ENCODE measurements at regions not wholly inside any gene's neighbourhood (a gene's known extent, or its start where the extent isn't known, plus 50 kb on each side); places are given as distances from the start of the nearest gene placed in this dataset.

DNA sequence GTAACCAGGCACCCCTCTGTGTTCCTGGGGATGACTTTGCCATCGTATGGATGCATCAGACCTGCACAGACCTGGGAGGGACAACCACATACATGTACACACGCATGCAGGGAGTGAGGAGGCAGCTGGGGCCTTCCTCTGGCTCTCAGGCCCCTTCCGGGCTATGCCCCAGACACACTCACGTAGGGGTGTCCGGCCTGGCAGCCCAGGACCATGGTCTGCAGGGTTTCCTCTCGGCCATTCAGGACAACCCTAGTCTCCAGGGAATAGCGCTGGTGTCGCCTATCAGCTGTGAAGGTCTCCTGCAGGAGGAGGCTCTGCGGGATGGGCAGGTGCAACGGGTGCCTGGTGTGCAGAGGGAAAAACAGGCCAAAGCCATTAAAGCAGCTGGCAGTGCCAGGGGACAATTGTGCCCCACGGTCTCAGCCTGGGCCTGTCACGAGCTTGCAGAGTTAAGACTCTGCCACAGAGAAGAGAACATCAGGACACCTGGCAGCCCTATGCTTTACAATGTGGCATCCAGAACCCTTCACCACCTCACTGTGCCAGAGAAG is 101.4 kb downstream of the RMI2 start:
- no peak for DNase-seq (ENCODE audit: low spot score)

DNA sequence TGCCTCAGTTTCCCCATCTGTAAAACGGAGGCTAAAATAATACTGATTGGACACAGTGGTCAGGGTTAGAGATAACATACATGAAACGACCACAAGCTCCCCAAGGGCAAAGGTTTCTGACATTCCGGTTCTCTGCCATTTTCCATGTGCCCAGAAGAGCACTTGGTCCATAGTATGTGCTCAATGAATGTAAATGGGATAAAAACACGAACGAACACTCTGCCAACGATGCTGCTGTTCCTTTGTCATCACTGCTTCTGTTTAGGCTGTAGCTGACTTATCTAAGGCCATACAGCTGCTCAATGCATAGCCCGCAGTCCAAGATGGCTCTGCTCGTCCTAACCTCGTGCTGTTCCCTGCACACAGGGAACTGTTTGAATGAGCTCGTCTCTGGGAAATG is 102.0 kb downstream of the RMI2 start:
- no peak for DNase-seq (ENCODE audit: low spot score)

DNA sequence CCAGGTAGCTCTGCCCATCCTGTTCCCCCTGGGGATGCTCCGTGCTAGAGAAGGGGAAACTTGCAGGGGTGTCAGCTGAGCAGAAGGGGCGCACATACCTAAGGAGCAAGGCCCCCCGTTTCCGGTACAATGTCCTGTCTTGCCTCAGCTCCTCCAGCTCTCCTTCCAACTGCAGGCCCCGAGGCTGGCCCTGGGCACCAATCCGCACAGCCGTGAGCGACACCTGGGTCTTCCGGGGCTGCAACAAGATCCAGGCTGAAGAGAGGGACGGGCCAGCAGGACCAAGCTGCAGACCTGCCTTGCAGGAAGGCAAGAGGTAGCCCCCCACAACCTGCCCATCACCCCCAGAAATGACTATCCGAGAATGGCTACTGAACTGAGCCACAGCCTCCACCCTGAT is 102.6 kb downstream of the RMI2 start:
- no peak for DNase-seq (ENCODE audit: low spot score)

DNA sequence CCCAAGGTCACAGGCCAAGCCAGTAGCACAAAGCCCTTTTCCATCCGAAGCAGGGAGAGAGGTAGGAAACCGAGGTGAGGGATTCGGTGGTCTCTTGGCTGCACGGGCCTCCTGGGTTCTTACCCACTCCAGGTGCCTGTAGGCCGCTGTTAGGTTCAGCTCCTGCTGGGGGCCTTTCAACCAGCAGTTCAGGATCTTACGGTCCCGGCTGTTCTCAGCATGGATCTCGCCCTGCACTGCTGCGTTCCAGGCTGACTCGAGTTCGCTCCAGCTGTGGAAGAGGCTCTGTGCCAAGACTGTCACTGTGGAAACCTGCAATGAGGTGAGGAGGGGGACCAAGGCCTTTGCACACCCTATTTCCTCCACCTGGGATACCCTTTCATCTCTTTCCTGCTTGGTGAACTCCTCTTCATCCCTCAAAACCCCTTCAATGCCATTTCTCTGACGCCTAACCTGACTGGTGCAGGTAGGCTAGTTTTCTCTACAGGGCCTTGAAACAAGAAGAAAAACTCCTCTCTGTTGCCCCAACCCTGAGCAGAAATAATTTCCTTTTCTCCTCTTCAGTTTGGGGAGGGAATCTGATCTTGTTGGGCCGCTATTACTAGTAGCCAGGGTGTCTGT is 103.6 kb downstream of the RMI2 start:
- no peak for DNase-seq (ENCODE audit: low spot score)

DNA sequence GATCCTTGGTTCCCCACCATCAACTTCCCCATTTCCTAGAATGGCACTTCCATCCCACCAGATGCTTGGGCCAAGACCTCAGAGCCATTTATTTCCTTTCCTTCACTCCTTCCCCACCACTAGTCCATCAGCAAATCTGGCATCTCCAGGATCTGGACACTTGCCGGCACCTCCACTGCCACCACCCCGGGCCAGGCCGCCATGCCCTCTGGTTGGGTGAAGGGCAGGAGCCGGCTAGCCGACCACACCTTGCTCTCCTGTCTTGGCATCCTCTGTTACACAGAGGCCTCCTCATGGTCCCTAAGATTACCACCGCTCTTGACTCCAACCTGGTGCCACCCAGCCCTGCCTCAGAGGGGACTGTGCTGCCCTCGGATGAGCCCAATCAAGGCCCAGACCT is 104.5 kb downstream of the RMI2 start:
- no peak for DNase-seq (ENCODE audit: low spot score)

DNA sequence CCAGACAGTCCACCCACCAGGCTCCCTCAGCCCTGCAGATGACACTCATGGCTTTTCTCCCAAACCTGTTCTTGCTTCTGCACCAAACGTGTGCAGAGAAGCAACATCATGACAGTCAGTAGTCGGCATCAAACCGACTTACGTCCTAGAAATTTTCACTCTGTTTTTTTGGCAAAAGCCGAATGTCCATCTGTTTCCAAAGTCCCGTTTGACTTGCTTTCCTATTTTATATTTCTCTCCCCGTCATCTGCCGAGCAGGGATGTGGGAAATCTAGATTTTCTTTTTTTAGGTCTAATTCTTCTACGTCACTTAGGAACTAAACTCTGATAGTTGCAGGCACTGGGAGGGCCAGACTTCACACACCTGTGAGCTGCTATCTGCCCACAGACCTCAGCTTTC is 104.9 kb downstream of the RMI2 start:
- DNase-seq (ENCODE audit: low spot score): no peak

DNA sequence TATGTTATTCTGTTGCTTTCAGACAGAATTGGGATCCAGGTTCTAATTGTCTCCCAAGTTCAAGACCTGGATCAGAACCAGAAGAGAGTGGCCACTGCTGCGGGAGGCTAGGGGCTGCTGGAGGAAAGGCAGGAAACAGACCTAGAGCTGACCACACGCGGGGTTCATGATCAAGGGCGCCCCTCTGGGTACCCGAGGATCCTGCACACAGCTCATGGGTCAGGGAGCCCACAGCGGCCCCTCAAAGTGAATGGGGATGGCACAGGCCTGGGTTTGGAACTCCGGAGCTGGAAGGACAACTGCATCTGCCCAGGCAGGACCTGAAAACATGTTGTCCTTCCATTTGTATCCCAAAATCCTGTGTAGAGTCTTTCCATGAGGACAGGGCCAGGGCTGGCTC is 107.0 kb downstream of the RMI2 start:
- DNase-seq (ENCODE audit: low spot score): no peak

DNA sequence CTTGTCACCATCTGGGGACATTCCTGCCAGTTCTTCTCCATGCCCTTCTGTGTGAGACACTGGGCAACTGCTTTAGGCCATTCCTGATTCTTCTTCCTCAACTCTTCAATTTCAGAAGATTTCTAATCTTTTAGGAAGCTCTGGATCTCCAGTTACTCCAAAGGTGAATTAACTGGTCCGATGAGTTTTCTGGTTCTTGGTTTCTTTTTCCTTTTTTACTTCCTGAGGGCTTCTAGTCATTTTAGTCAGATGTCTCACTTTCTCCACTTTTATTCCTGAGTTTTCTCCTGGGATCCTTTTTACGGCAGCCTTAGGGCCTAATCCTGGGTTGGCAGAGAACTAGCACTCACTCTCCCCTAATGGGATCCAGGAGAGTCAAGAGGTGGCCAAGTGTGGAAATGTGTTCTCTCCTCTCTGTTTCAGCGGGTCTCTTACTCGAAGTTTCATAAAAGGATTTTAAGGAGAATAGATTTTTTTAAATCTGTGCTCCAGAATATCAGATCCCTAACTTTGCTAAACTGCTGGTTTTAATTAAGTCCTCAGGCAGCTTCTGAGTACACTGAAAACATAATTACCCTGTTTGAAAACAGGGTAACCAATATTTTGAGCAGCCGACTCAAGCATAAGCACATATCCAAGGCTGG is 107.6 kb downstream of the RMI2 start:
- DNase-seq (ENCODE audit: low spot score): no peak

DNA sequence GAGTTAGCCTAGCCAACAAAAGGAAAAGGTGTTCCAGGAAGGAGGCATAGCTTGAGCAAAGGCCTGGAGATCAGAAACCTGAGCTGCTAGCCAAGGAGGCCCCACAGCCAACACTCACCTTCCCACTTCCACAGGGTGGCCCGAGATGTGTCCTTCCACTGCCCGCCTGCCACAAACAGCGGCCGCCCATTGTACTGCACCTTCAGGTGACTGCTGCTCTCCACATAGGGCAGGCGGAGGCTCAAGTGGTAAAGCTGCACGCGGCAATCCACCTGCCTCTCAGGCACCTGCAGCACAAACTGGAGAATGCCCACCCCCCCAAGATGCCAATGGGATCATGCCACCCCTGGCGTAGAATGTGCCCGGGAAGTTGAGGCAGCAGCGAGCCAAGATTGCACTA is 111.5 kb downstream of the RMI2 start:
- no peak for DNase-seq (ENCODE audit: low spot score)

DNA sequence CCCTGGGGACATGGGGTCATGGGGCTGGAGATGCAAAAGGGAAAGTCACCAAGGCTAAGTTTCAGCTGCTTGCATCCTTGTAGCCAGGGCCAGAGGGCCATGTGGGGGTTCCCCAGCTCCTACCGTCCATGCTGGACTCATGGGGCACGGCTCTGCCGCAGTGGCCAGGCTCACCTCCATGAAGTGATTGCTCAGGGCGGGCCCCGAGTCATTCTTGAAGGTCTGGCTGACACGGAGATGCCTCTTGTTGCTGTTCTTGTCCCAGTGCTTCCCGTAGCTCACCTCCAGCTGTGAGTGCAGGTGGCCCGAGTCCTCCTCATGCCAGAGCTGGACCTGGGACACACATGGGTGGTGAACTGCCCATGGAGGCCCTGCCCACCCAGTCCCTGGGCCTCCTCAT is 114.5 kb downstream of the RMI2 start:
- DNase-seq (ENCODE audit: low spot score): no peak

DNA sequence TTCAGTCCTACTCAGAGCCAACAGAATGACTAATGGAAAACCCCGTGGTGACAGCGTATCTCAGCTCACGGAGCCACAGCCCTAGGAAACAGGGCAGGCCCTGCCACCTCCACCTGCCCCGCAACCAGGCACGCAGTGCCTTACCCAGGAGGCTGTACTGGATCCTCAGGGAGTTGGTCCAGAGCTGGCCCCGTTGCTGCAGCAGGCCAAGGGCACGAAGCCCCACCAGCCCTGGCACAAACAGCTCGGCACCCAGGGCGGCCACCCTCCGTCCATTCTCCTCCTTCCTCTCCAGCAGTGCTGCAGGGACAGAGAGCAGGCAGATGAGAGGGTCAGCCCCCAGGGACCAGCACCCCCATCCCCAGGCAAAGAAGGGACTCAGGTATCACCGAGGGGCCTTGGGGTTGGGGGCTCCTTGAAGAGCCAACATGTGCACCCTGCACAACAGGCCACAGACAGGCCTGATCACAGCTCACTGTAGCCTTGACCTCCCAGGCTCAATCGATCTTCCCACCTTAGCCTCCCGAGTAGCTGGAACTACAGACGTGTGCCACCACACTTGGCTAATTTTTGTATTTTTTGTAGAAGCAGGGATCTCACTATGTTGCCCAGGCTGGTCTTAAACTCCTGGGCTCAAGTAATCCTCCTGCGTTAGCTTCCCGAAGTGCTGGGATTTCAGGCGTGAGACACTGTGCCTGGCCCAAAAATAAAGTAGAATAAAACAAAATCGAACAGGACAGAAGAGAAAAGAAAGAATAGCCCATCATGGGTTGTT is 115.7 kb downstream of the RMI2 start:
- no peak for DNase-seq (ENCODE audit: low spot score)

DNA sequence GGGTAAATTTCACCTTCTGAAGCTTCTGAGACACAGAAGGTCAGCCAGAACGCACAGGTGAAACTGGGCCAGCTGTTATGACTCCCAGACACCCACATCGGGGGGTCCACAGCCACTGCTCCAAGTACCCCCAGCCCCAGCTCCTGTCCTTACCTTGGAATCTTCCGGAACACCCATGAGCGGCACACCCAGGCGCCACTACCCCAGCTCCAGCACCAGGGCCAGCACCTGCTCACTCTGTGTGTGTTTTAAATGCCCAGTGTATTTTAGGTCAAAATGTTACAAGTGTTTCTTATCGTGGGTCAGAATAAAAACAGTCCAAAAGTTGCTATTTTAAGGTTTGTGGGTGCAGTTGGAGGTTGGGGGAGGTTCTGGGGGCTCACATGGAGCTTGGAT is 116.3 kb downstream of the RMI2 start:
- no peak for DNase-seq (ENCODE audit: low spot score)

DNA sequence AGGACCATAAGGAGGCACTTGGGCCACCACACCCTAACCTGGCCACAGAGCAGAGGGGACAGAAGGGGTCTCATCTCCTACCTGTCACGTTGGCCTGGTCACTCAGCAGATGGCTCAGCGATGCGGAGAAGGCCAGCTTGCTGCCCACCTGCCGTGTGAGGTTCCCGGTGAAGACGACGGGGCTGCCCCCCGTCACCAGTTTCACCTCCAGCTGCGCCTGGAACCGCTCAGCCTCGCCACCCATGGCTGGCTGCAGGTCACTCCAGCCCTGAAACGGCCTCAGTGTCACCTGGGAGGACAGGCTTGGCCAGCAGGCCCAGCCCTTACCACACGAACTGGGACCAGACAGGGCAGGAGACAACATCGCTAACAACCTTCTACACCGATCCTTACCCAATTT is 116.8 kb downstream of the RMI2 start:
- DNase-seq (ENCODE audit: low spot score): no peak

DNA sequence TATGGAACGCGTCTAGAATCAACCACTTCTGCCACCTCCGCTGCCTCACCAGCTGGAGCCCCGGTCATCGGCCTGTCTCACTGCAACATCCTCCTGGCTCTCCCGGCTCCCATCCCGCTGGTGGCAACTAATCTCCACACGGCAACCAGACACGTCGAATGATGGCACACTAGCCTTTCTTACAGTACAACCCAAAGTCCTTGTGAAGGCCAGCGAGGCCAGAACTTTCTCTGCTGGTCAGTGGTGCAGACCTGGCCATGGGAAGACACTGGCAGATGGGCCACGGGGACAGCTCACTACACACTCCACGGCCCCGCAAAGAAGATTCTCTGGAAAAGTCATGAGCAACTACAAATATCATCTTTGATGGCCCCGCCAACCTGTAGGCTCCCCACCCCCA is 117.6 kb downstream of the RMI2 start:
- DNase-seq (ENCODE audit: low spot score): no peak

DNA sequence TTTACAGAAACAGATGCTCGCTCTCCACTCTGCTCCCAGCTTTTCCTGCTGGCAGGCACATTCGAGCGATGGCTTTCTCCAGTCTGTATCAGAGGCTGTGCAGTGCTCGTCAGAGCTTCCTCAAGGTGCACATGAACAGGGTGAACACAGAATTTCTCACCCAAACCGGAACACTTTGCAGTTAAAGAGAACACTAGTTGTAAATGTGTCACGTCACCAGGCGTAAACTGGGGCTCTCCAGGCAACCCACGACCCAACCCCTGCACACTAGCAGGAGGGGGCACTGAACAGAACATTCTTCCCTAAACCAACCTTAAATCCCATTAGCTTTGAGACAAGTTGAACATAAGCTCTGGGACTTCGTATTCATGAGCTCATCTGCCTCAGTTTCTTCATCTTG is 119.0 kb downstream of the RMI2 start:
- DNase-seq (ENCODE audit: low spot score): no peak

DNA sequence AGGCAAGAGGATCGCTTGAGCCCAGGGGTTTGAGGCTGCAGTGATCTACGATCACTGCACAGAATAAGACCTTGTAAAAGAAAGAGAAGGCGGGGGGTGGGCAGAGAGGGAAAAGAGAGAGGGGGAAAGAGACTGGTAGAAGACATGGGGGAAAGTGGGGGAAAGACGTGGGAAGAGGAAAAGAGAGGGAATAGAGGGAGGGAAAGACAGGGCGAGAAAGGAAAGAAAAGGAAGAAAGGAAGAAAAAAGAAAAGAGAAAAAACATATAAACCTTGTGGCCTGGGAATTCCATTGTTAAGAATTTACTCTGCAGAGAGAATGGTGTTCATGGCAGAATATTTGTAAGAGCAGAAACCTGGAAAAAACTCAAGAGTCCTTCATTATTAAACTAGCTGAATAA is 120.4 kb downstream of the RMI2 start:
- DNase-seq (ENCODE audit: low spot score): no peak

DNA sequence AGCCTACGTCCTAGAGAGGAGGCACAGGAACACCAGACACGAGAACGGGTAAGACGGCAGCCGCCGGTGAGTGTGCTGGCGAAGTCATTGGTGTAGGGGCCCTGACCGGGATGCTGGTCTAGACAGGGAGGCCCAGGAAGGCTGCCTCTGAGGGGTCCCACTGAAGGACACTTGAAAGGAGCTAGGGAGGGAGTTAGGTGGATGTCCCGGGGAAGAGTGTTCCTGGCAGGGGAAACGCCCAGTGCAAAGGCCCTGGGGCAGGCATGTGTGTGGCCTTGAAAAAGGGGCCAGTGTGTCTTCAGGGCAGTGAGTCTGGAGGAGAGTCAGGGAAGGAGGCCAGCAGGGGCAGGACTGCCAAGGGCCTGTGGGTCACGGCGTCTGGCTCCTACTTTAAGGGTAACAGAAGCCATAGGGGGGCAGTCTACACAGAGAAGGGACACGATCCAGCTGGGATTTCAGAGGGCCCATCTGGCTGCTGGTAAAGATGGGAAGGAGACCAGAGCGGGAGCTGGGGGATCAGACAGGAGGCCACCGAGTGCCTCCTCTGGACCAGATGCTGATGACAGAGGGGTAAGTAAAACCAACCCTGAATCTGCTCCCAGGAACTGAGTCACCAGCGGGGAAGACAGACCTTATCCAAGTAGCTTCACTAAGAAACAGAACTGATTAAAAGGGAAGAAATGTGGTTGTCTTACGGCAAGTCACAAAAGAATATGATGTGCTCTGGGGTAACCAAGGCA is 115.9 kb downstream of the LITAF start:
- DNase-seq (ENCODE audit: low spot score): no peak

DNA sequence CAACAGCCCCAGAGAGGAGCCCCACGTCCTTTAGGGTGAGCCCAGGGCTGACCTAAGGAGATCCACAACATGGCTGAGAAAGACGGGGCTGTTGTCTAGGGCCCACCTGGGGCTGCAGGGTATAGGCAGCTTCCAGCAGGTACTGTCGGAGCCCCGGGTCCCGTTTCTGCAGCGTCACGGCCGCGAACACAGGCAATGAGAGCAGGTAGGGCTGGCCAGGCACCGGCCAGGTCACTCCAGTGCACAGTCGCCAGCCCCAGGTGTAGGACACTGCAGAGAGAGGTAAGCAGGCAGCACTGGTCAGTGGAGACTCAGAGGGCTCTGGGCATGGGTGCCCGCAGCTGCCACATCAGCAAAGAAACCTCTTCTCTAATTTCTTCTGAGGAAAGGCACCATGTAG is 115.2 kb downstream of the LITAF start:
- DNase-seq (ENCODE audit: low spot score): no peak

DNA sequence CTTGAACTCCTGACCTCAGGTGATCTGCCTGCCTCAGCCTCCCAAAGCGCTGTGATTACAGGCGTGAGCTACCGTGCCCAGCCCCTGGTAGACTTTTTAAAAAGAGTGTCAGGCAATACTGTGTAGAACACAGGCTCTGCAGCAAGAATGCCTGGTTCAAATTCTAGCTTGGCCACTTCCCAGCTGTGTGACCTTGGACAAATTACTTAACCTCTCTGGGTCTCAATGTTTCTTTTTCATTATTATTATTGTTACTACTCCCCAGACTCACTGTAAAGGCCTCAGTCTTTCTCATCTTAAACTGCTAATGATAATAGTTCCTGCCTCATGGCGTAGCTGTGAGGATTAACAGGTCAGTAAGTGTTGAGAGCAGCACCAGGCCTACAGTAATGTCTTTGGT is 114.3 kb downstream of the LITAF start:
- no peak for DNase-seq (ENCODE audit: low spot score)

DNA sequence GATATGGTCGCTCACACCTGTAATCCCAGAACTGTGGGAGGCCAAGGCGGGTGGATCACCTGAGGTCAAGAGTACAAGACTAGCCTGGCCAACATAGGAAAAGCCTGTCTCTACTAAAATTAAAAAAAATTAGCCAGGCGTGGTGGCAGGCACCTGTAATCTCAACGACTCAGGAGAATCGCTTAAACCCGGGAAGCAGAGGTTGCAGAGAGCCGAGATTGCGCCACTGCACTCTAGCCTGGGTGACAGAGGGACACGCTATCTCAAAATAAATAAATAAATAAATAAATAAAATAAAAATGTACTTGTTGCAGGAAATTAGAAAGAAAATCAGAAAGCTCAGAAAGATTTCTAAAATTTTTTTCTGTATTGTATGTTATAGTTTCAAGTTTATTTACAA is 113.9 kb downstream of the LITAF start:
- DNase-seq (ENCODE audit: low spot score): no peak

DNA sequence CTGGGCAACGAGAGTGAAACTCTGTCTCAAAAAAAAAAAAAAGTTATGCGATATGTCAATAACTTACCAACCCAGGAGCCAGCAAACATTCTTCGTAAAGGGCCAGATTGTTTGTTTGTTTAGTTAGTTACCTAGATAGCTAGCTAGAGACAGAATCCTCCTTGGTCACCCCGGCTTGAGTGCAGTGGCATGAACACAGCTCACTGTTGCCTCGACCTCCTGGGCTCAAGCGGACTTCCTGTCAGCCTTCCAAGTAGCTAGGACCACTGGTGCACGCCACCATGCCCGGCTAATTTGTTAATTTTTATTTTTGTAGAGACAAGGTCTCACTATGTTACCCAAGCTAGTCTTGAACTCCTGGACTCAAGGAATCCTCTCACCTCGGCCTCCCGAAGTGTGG is 113.0 kb downstream of the LITAF start:
- no peak for DNase-seq (ENCODE audit: low spot score)

DNA sequence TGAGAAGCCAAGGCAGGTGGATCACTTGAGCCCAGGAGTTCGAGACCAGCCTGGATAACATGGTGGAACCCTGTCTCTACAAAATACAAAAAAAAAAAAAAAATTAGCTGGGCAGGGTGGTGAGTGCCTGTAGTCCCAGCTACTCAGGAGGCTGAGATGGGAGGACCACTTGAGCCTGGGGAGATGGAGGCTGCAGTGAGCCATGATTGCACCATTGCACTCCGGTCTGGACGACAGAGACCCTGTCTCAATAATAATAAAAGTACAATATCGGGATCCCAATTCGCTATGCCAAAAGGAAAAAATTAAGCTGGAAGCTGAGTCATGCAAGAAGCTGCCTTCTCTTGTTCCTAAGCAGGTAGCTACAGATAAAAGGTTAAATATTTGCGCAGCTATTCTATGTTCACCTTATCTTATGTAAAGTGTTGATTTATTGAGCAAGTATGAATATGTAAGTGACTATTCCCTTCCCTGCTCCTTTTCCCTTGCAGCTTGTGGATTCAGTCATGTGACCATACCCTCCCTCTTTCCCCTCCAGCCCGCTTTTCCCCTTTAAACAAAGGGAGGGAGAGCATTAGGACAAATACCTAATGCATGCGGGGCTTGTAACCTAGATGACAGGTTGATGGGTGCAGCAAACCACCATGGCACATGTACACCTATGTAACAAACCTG is 112.0 kb downstream of the LITAF start:
- DNase-seq (ENCODE audit: low spot score): no peak

All from CD4-positive, alpha-beta T cell treated with Interleukin-6 at 100 ng/mL for 8 hours (primary cell).